Ishikawa (cell line): ENCODE measurements at regions not wholly inside any gene's neighbourhood (a gene's known extent, or its start where the extent isn't known, plus 50 kb on each side); places are given as distances from the start of the nearest gene placed in this dataset.

Experiments
- CEBPB ChIP-seq: IDR thresholded peaks from 2 replicates; pipeline ENCODE4 v1.6.1; 2012
- CREB1 ChIP-seq: IDR thresholded peaks from 2 replicates; pipeline ENCODE4 v1.6.1; 2012; ENCODE audit warnings: low read depth
- EGR1 ChIP-seq: IDR thresholded peaks from 2 replicates; pipeline ENCODE4 v1.6.1; 2012
- EP300 ChIP-seq: IDR thresholded peaks from 2 replicates; pipeline ENCODE4 v1.6.1; 2012; ENCODE audit warnings: borderline replicate concordance
- FOXM1 ChIP-seq: IDR thresholded peaks from 2 replicates; pipeline ENCODE4 v1.6.1; 2012; ENCODE audit warnings: low read depth, borderline replicate concordance
- MAX ChIP-seq: IDR thresholded peaks from 2 replicates; pipeline ENCODE4 v1.6.1; 2012
- NFIC ChIP-seq: IDR thresholded peaks from 2 replicates; pipeline ENCODE4 v1.6.1; 2012
- RAD21 ChIP-seq: IDR thresholded peaks from 2 replicates; pipeline ENCODE4 v1.6.1; 2012; ENCODE audit warnings: low read depth
- REST ChIP-seq: IDR thresholded peaks from 2 replicates; pipeline ENCODE4 v1.6.1; 2012; ENCODE audit warnings: low read depth, mild to moderate bottlenecking
- TAF1 ChIP-seq: IDR thresholded peaks from 2 replicates; pipeline ENCODE4 v1.6.1; 2012; ENCODE audit warnings: low read depth, mild to moderate bottlenecking
- TCF12 ChIP-seq: IDR thresholded peaks from 2 replicates; pipeline ENCODE4 v1.6.1; 2012; ENCODE audit warnings: low read depth
- TEAD4 ChIP-seq: IDR thresholded peaks from 2 replicates; pipeline ENCODE4 v1.6.1; 2012
- USF1 ChIP-seq: IDR thresholded peaks from 2 replicates; pipeline ENCODE4 v1.6.1; 2012
- YY1 ChIP-seq: IDR thresholded peaks from 2 replicates; pipeline ENCODE4 v1.6.1; 2012; ENCODE audit warnings: low read depth
- ZBTB7A ChIP-seq: IDR thresholded peaks from 2 replicates; pipeline ENCODE4 v1.6.1; 2012; ENCODE audit warnings: low read depth

- TF ChIP-seq REST, result no peak
- no peak for TF ChIP-seq TAF1
- no peak for TF ChIP-seq EP300
- TF ChIP-seq ZBTB7A, result no peak
- no peak for TF ChIP-seq NFIC
- no peak for TF ChIP-seq CEBPB
- TF ChIP-seq FOXM1, result no peak
- no peak for TF ChIP-seq RAD21
- no peak for TF ChIP-seq TEAD4
- TF ChIP-seq YY1, result no peak
- TF ChIP-seq EGR1, result no peak
- no peak for TF ChIP-seq USF1
- no peak for TF ChIP-seq TCF12
- TF ChIP-seq CREB1, result no peak
Observed at GRCh38 chr1:114257554-114257953, 103.9 kb upstream of the SYT6 start.

GRCh38 chr1:114253900-114254299 is 100.2 kb upstream of the SYT6 start:
- TF ChIP-seq TAF1 (no peak), NFIC (no peak), CREB1 (no peak), TEAD4 (no peak), MAX (no peak), CEBPB (no peak), TCF12 (no peak), EGR1 (no peak), EP300 (no peak), FOXM1 (no peak), YY1 (no peak)

GRCh38 chr1:114251573-114251939 is 97.9 kb upstream of the SYT6 start:
- TF ChIP-seq USF1 (no peak), ZBTB7A (no peak), REST (no peak), NFIC (no peak), YY1 (no peak), FOXM1 (no peak), MAX (no peak)

GRCh38 chr1:114250683-114251572 is 97.3 kb upstream of the SYT6 start:
- TF ChIP-seq TEAD4, result no peak
- no peak for TF ChIP-seq CEBPB

- TF ChIP-seq ZBTB7A (no peak), MAX (no peak), FOXM1 (no peak), TEAD4 (no peak), REST (no peak), CEBPB (no peak), TCF12 (no peak), NFIC (no peak), USF1 (no peak), TAF1 (no peak), CREB1 (no peak), EP300 (no peak), EGR1 (no peak), YY1 (no peak), RAD21 (no peak)
Observed at GRCh38 chr1:114249691-114250090, 96.0 kb upstream of the SYT6 start.
